ENCODE measurements at regions not wholly inside any gene's neighbourhood (a gene's known extent, or its start where the extent isn't known, plus 50 kb on each side); places are given as distances from the start of the nearest gene placed in this dataset.

GRCh38 chr3:13766128-13766527 is 113.7 kb downstream of the WNT7A start:
- Histone ChIP-seq H3K4me3 (no peak overlapping the region), H3K36me3 (no peaks in the 10 kb centered on the region), H3K27ac (no peak overlapping the region), H3K4me1 (no peaks in the 10 kb centered on the region), H3K27me3 (no peaks in the 10 kb centered on the region), H3K9me3 (no peaks in the 10 kb centered on the region)
- intact Hi-C loops (cut with DNase I) = no loop called here
- WGBS (ENCODE audit: insufficient coverage, low coverage, low lambda C conversion rate, missing lambda C conversion rate) = 40% methylated on average over 3 of the region's 4 CpGs
- DNase-seq (no peak), ATAC-seq (no peak)
- no peak for TF ChIP-seq POLR2A (IDR thresholded peaks at IDR 0.05)
- TF ChIP-seq CTCF (IDR thresholded peaks at IDR 0.05) = no peak

- TF ChIP-seq POLR2A (IDR thresholded peaks at IDR 0.05) (no peak), CTCF (IDR thresholded peaks at IDR 0.05) (no peak)
- no peaks in the 10 kb centered on the region for H3K36me3 ChIP-seq
- no peak for DNase-seq
- no peak overlapping the region for H3K4me3 ChIP-seq
- no peak for ATAC-seq
- intact Hi-C loops (cut with DNase I) = no loop called here
- no peaks in the 10 kb centered on the region for H3K4me1 ChIP-seq
- no peaks in the 10 kb centered on the region for H3K27me3 ChIP-seq
- H3K27ac ChIP-seq = no peak overlapping the region
- H3K9me3 ChIP-seq = no peaks in the 10 kb centered on the region
- WGBS (ENCODE audit: insufficient coverage, low coverage, low lambda C conversion rate, missing lambda C conversion rate) = 62% methylated on average over 7 of the region's 9 CpGs
Measured at GRCh38 chr3:13764161-13764560, 115.7 kb downstream of the WNT7A start.

- ATAC-seq = no peak
- no peaks in the 10 kb centered on the region for H3K36me3 ChIP-seq
Measured at GRCh38 chr3:13762906-13763305, 117.0 kb downstream of the WNT7A start.

GRCh38 chr3:13750731-13751130 is 129.1 kb downstream of the WNT7A start:
- intact Hi-C loops (cut with DNase I) = no loop called here

More at GRCh38 chr3:13762906-13763305, 117.0 kb downstream of the WNT7A start:
- Histone ChIP-seq H3K4me3 (no peak overlapping the region), H3K27ac (no peak overlapping the region), H3K27me3 (no peaks in the 10 kb centered on the region), H3K4me1 (no peaks in the 10 kb centered on the region), H3K9me3 (no peaks in the 10 kb centered on the region)
- no peak for TF ChIP-seq CTCF (IDR thresholded peaks at IDR 0.05)
- TF ChIP-seq POLR2A (IDR thresholded peaks at IDR 0.05) = no peak
- intact Hi-C loops (cut with DNase I) = no loop called here
- no peak for DNase-seq
- 68% methylated on average over 6 of the region's 7 CpGs for WGBS (ENCODE audit: insufficient coverage, low coverage, low lambda C conversion rate, missing lambda C conversion rate)

More at GRCh38 chr3:13750731-13751130, 129.1 kb downstream of the WNT7A start:
- DNase-seq = no peak
- WGBS (ENCODE audit: insufficient coverage, low coverage, low lambda C conversion rate, missing lambda C conversion rate) = no CpG with 5 or more reads among the region's 1 CpG
- H3K27ac ChIP-seq = no peak overlapping the region
- no peaks in the 10 kb centered on the region for H3K4me1 ChIP-seq
- no peak for ATAC-seq
- H3K36me3 ChIP-seq = no peaks in the 10 kb centered on the region
- no peak overlapping the region for H3K4me3 ChIP-seq
- no peaks in the 10 kb centered on the region for H3K9me3 ChIP-seq
- no peaks in the 10 kb centered on the region for H3K27me3 ChIP-seq
- TF ChIP-seq POLR2A (IDR thresholded peaks at IDR 0.05) (no peak), CTCF (IDR thresholded peaks at IDR 0.05) (no peak)
